WTC11 (cell line): ENCODE measurements at regions not wholly inside any gene's neighbourhood (a gene's known extent, or its start where the extent isn't known, plus 50 kb on each side); places are given as distances from the start of the nearest gene placed in this dataset.

Experiments
- ATAC-seq: fragments of 200-7000 bp; cut with Tn5 transposase; 2 replicates; pipeline ENCODE4 v1.10.0; 2021; ENCODE audit warnings: mild to moderate bottlenecking, moderate library complexity
- CTCF ChIA-PET: fragments of 300-600 bp; sonication (Branson Sonifier 250); formaldehyde crosslinking; loops from one replicate; lab custom pipeline; 2021; ENCODE audit warnings: antibody characterized with exemption; lab: Charles Lee
- POLR2A ChIA-PET: fragments of 350-600 bp; sonication (Branson Sonifier 250); formaldehyde crosslinking; loops from one replicate; lab custom pipeline; 2021; ENCODE audit warnings: antibody characterized with exemption; lab: Charles Lee
- DNase-seq: peaks from one replicate; pipeline ENCODE4 v3.0.0; 2021; ENCODE audit warnings: low spot score
- H3K27ac Mint-ChIP-seq: 2 replicates; pipeline ENCODE4 v1.8.0; 2021; ENCODE audit warnings: mixed read lengths
- H3K27me3 Mint-ChIP-seq: 2 replicates; pipeline ENCODE4 v1.8.0; 2021; ENCODE audit warnings: low read depth, mild to moderate bottlenecking, moderate library complexity, mixed read lengths
- H3K36me3 Mint-ChIP-seq: 2 replicates; pipeline ENCODE4 v1.8.0; 2021; ENCODE audit warnings: mixed read lengths
- H3K4me1 Mint-ChIP-seq: 2 replicates; pipeline ENCODE4 v1.8.0; 2022; ENCODE audit warnings: mixed read lengths
- H3K4me3 Mint-ChIP-seq: 2 replicates; pipeline ENCODE4 v1.8.0; 2021; ENCODE audit warnings: mild to moderate bottlenecking, moderate library complexity, mixed read lengths
- H3K9me3 Mint-ChIP-seq: 2 replicates; pipeline ENCODE4 v1.8.0; 2021; ENCODE audit warnings: mixed read lengths
- AFF4 ChIP-seq: sonication (generic); formaldehyde crosslinking; IDR thresholded peaks from 2 replicates; pipeline ENCODE4 v1.8.1; 2023; ENCODE audit warnings: mild to moderate bottlenecking, missing genetic modification reagents, borderline replicate concordance
- CTCF ChIP-seq: fragments of 200-600 bp; IDR thresholded peaks from 2 replicates; pipeline ENCODE4 v1.8.0; 2022; ENCODE audit warnings: antibody characterized with exemption
- ELF4 ChIP-seq: sonication (generic); formaldehyde crosslinking; IDR thresholded peaks from 2 replicates; pipeline ENCODE4 v1.8.1; 2022; ENCODE audit warnings: low read depth, mild to moderate bottlenecking, moderate library complexity, missing genetic modification reagents
- GTF2I ChIP-seq: fragments of 250-450 bp; sonication (Bioruptor Pico); conservative IDR thresholded peaks from 2 replicates; pipeline ENCODE4 v1.4.0; 2021; ENCODE audit warnings: mild to moderate bottlenecking
- IRF1 ChIP-seq: sonication (generic); formaldehyde crosslinking; IDR thresholded peaks from 2 replicates; pipeline ENCODE4 v1.8.0; 2023; ENCODE audit warnings: missing genetic modification reagents
- JAZF1 ChIP-seq: fragments of 250-450 bp; sonication (Bioruptor Pico); IDR thresholded peaks from 2 replicates; pipeline ENCODE4 v1.9.0; 2021; ENCODE audit warnings: moderate library complexity, mild to moderate bottlenecking, inconsistent platforms
- MLX ChIP-seq: sonication (generic); formaldehyde crosslinking; IDR thresholded peaks from 2 replicates; pipeline ENCODE4 v1.8.1; 2023; ENCODE audit warnings: mild to moderate bottlenecking, missing genetic modification reagents, moderate library complexity
- NFATC4 ChIP-seq: fragments of 250-450 bp; sonication (Bioruptor Pico); IDR thresholded peaks from 2 replicates; pipeline ENCODE4 v1.9.0; 2021; ENCODE audit warnings: mild to moderate bottlenecking
- PRRX2 ChIP-seq: fragments of 250-450 bp; sonication (Bioruptor Pico); IDR thresholded peaks from 2 replicates; pipeline ENCODE4 v1.8.0; 2021; ENCODE audit warnings: mild to moderate bottlenecking
- TP53 ChIP-seq: sonication (generic); formaldehyde crosslinking; IDR thresholded peaks from 2 replicates; pipeline ENCODE4 v1.8.1; 2023; ENCODE audit warnings: mild to moderate bottlenecking, missing genetic modification reagents
- ZBTB21 ChIP-seq: sonication (generic); formaldehyde crosslinking; IDR thresholded peaks from 2 replicates; pipeline ENCODE4 v1.8.1; 2023; ENCODE audit warnings: mild to moderate bottlenecking, missing genetic modification reagents, borderline replicate concordance
- ZNF281 ChIP-seq: sonication (generic); formaldehyde crosslinking; IDR thresholded peaks from 2 replicates; pipeline ENCODE4 v1.8.0; 2023; ENCODE audit warnings: mild to moderate bottlenecking, missing genetic modification reagents
- ZNF425 ChIP-seq: fragments of 250-450 bp; sonication (Bioruptor Pico); conservative IDR thresholded peaks from 2 replicates; pipeline ENCODE4 v1.9.0; 2021; ENCODE audit warnings: mild to moderate bottlenecking

GRCh38 chr4:188624370-188624769, 485.1 kb downstream of the TRIML1 start:
- ATAC-seq (no peak), DNase-seq (no peak)
- Mint-ChIP-seq H3K36me3 (no peaks in the 10 kb centered on the region), H3K4me3 (no peak overlapping the region), H3K27ac (no peak overlapping the region), H3K4me1 (peaks cover 11% of the 10 kb centered on the region), H3K9me3 (no peaks in the 10 kb centered on the region), H3K27me3 (no peaks in the 10 kb centered on the region; the same call in 1 of the 2 replicates)
- ChIA-PET POLR2A (no interaction called here), CTCF (interaction anchor here (0.6 kb wide), 1 partner anchor 12 kb away, joined by 4 read pairs; no protein-coding TSS in a partner anchor)
- TF ChIP-seq ELF4 (CRISPR knock-in tag) (no peak), PRRX2 (CRISPR knock-in tag) (no peak), ZNF425 (CRISPR knock-in tag) (no peak), AFF4 (no peak), ZBTB21 (CRISPR knock-in tag) (no peak), JAZF1 (CRISPR knock-in tag) (no peak), CTCF (no peak)
- TF ChIP-seq, all 79 proteins: peak for 0

- no peak for DNase-seq
- peaks cover 12% of the 10 kb centered on the region for H3K36me3 Mint-ChIP-seq
- CTCF ChIA-PET, result no interaction called here
- H3K27ac Mint-ChIP-seq, result no peak overlapping the region
- no peak for ATAC-seq
- H3K9me3 Mint-ChIP-seq, result peaks cover 12% of the 10 kb centered on the region
- POLR2A ChIA-PET, result no interaction called here
- no peaks in the 10 kb centered on the region for H3K27me3 Mint-ChIP-seq
- no peaks in the 10 kb centered on the region for H3K4me1 Mint-ChIP-seq
- TF ChIP-seq ZNF281 (CRISPR knock-in tag), result no peak
- TF ChIP-seq IRF1 (CRISPR knock-in tag), result no peak
- no peak overlapping the region for H3K4me3 Mint-ChIP-seq
Observed at GRCh38 chr4:188627892-188628291, 488.7 kb downstream of the TRIML1 start.

GRCh38 chr4:188639479-188640100, 500.3 kb downstream of the TRIML1 start:
- TF ChIP-seq MLX (CRISPR knock-in tag) (no peak), TP53 (CRISPR knock-in tag) (no peak), NFATC4 (no peak), GTF2I (no peak)
- H3K27ac Mint-ChIP-seq, result no peak overlapping the region
- no peaks in the 10 kb centered on the region for H3K36me3 Mint-ChIP-seq
- no peak overlapping the region for H3K4me3 Mint-ChIP-seq
- no peaks in the 10 kb centered on the region for H3K27me3 Mint-ChIP-seq
- POLR2A ChIA-PET, result no interaction called here
- CTCF ChIA-PET, result no interaction called here
- ATAC-seq, result no peak
- peaks cover 12% of the 10 kb centered on the region for H3K4me1 Mint-ChIP-seq
- no peak for DNase-seq
- 0 out of 2 replicates have a peak, but pooled peaks cover 4% of the 10 kb centered on the region for H3K9me3 Mint-ChIP-seq
